HG02588 (cell line): ENCODE measurements at regions not wholly inside any gene's neighbourhood (a gene's known extent, or its start where the extent isn't known, plus 50 kb on each side); places are given as distances from the start of the nearest gene placed in this dataset.

Source experiments
- ATAC-seq: cut with Tn5 transposase; IDR thresholded peaks from one replicate; pipeline ENCODE4 v1.9.1; 2021; ENCODE audit warnings: mild to moderate bottlenecking, moderate library complexity; ENCODE audit not compliant: unreplicated experiment

- no peak for ATAC-seq
Observed at GRCh38 chr2:53452400-53452799, 315.2 kb upstream of the CHAC2 start.

- ATAC-seq, result no peak
Observed at GRCh38 chr2:53450923-53451322, 316.7 kb upstream of the CHAC2 start.

DNA sequence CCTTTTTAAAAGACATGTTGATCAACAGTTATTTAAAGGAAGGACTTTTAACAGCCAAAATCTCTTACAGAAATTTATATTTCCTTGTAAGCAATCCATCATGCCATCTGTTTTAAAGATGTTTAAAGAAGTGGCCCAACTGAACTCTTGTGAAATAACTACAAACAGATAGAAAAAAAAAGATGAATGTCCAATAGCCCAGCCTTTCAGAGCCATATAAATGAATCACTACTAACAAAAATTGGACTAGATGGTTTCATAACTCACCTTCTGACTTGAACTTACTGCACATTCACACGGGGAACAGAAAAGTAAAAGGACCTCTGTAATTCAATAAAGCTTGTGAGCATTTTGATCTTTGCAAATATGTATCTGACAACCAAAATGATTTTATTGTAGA lies 319.0 kb upstream of the CHAC2 start:
- ATAC-seq, result no peak

DNA sequence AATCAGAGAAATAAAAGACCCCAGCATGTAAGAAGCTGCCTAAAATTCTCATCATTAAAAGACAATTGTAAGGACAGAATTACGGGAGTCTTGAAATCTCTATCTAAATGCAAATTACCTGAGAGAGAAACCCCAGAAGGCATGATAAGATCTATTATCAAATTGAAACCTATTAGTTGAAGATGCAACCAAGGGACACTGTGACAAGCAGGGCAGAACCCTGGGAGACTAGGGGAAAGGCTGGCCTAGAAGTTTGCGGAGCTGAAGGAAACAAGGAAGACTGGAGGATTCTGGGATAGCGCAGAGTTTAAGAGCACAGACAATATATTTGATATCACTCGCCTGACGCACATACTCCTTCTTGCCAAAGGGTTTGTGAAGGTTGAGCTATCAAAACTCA lies 319.5 kb upstream of the CHAC2 start:
- ATAC-seq, result no peak

DNA sequence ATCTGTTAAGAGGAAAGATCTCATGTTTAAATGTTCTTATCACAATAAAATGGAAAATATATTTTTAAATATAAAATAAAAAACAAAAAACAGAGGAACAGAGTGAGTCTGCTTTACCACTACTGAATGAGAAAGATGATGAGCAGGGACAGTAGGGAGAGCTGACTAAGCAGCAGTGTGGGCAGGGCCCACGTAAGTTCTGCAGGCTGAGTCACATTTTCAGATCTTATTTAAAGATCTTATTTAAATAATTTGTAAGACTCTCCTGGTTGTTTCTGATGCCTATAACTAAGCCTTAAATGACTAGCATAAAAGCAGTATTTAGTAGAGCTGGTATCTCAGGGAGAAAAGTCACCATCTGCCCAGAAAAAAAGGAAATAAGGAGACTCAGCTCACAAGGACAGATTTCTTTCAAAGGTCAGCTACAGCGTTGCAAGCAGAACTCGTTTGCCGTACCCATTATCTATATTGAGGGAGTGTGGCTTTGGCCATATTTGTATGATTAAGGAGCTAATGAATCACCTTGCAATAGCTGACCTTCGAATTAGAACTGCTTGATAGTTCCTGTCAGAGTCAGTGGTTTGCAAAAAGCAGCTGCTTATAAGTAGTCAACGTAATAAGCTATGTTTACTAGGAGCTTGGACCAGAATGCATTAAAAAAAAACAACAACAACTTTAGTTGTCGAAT lies 322.1 kb upstream of the CHAC2 start:
- peak; percentile 80 for ATAC-seq

- ATAC-seq, result no peak
Observed at GRCh38 chr2:53442783-53443182, 324.8 kb upstream of the CHAC2 start.

DNA sequence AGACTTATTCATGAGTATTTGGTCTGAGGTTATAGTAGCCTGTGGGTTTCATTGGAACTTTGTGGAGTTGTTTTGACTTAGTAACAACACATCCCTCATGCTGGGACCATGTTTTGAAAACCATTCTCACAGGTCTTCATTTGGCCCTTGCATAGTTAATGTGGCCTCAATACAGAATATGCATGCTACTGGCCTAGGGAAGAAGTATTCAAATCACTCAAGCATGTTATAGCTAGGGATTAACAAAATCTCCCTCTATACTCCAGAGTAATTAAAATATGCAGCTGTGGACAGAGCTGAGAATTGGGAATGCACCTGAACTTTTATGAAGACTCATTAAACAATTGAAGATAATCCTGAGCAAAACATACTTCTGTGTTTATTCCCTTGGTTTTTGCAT lies 325.5 kb upstream of the CHAC2 start:
- no peak for ATAC-seq

DNA sequence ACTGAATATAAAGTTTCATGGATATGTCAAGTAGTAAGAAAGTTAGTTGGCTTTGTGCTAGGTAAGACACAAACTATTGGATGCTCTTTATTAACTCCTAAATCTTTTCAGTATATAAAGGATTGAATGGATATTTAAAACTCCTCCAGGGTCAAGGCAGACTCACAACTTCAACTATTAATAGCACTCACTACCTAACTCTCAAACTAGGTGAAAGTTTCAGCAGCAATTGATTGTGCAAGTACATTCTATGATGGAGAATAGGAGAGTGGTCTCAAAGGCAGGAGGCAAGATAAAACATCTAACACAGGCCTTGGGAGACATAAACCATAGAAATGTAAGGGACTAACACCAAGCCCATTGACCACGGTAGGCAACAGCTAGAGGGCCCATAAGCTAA lies 328.9 kb upstream of the CHAC2 start:
- no peak for ATAC-seq

GRCh38 chr2:53438100-53438499 lies 329.5 kb upstream of the CHAC2 start:
- ATAC-seq, result no peak

DNA sequence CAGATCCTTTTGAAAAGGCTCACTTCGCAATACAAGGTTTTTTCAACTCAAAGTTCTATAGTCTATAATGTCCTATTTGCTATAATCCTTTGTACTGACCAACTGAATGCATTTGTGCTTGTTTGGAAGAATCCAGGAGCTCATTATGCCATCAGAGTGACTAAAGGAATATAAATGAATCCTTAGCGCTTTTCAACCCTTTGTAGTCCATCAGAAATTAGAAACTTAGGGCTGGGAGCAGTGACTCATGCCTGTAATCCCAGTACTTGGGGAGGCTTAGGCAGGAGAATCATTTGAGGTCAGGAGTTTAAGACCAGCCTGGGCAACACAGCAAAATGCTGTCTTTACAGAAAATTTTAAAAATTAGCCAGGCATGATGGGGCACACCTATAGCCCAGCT lies 330.2 kb upstream of the CHAC2 start:
- no peak for ATAC-seq

DNA sequence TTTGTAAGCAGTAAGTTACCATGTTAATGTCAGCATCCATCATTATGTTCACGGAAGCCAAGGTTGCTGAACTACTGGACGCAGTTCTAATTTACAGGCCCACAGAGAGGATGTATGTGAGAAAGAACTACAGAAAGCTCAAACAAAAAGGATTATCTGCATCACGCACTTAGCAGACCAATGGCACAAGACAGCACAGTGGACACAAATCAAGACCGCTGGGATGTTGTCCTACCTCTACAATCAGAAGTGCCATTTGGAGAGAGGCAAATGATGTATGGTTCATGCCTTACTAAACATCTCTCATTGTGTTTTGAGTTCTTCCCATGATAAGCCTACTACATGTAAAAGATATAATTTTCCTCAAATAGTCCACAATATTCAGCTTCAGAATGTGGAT lies 330.7 kb upstream of the CHAC2 start:
- no peak for ATAC-seq

- ATAC-seq, result no peak
Observed at GRCh38 chr2:53435610-53436009, 332.0 kb upstream of the CHAC2 start.

DNA sequence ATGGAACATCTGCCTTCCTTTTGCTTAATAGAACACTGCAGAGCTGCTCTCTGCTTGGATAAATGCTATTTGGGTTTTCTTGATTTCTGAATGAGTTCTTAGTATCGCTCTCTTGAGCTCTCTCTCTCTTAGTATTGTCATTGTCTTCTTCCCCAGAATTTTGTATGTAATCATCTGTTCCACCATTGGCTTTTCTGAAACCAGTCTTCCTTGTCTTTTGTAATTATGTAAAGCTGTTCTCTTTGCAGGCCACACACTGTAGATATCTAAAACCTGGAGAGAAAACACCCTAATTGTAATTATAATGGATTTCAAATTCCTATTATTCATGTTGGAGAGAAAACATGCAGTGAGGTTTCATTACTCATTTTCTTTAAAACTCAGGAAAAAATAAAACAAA lies 333.1 kb upstream of the CHAC2 start:
- no peak for ATAC-seq

- ATAC-seq, result no peak
Observed at GRCh38 chr2:53432936-53433335, 334.7 kb upstream of the CHAC2 start.

- ATAC-seq, result no peak
Observed at GRCh38 chr2:53429901-53430300, 337.7 kb upstream of the CHAC2 start.

GRCh38 chr2:53424902-53425301 lies 342.7 kb upstream of the CHAC2 start:
- peak; percentile 70 for ATAC-seq

- ATAC-seq, result no peak
Observed at GRCh38 chr2:53423465-53423864, 344.1 kb upstream of the CHAC2 start.

- peak; percentile 68 for ATAC-seq
Observed at GRCh38 chr2:53422979-53423378, 344.6 kb upstream of the CHAC2 start.

GRCh38 chr2:53417385-53417784 lies 350.2 kb upstream of the CHAC2 start:
- no peak for ATAC-seq

GRCh38 chr2:53407363-53408080 lies 360.1 kb upstream of the CHAC2 start:
- no peak for ATAC-seq

DNA sequence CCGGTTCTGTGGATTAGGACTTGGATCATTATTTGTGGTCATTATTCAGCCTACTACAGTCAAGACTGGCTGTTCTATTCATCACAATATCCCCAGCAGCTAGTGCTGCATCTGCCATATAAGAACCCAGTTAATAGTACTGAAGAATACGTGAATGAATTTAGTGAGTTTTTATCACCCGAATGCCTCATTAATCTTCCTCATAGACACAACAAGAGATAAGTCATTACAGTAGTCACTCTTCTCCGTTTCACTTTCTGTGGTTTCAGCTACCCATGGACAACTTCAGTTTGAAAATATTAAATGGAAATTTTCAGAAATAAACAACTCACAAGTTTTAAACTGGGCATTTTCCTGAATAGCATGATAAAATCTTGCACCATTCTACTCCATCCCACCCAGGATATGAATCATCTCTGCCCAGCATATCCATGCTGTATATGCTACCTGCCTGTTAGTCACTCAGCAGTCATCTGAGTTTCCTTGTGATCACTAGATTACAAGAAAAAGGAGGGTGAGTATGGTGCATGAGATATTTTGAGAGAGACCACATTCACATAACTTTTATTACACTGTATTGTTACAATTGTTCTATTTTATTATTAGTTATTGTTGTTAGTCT lies 363.7 kb upstream of the CHAC2 start:
- peak; percentile 60 for ATAC-seq

- no peak for ATAC-seq
Observed at GRCh38 chr2:53397085-53397484, 370.5 kb upstream of the CHAC2 start.
